Activated naive CD4-positive, alpha-beta T cell treated with anti-CD3 and anti-CD28 coated beads, Interleukin-2, amount 50 U/mL, for 72 hours (primary cell): ENCODE measurements at regions not wholly inside any gene's neighbourhood (a gene's known extent, or its start where the extent isn't known, plus 50 kb on each side); places are given as distances from the start of the nearest gene placed in this dataset.

Experiments
- ATAC-seq, 2 donors: fragments of 150-1000 bp; cut with Tn5 transposase; 2 replicates each; pipeline ENCODE4 v1.10.0; 2021; ENCODE audit warnings: mild to moderate bottlenecking in 2 of 2, moderate library complexity in 2 of 2
- DNase-seq, 2 donors: peaks; one replicate each; pipeline ENCODE4 v3.0.0; 2021 to 2022; ENCODE audit warnings: low spot score in 2 of 2
- H3K27ac Mint-ChIP-seq, 2 donors: one replicate each; pipeline ENCODE4 v1.8.0; 2022; ENCODE audit warnings: mild to moderate bottlenecking in 2 of 2, mixed read lengths in 2 of 2
- H3K36me3 Mint-ChIP-seq, 2 donors: one replicate each; pipeline ENCODE4 v1.8.0; 2022; ENCODE audit warnings: mixed read lengths in 2 of 2
- H3K9me3 Mint-ChIP-seq, 2 donors: one replicate each; pipeline ENCODE4 v1.8.0; 2022; ENCODE audit warnings: mixed read lengths in 2 of 2

DNA sequence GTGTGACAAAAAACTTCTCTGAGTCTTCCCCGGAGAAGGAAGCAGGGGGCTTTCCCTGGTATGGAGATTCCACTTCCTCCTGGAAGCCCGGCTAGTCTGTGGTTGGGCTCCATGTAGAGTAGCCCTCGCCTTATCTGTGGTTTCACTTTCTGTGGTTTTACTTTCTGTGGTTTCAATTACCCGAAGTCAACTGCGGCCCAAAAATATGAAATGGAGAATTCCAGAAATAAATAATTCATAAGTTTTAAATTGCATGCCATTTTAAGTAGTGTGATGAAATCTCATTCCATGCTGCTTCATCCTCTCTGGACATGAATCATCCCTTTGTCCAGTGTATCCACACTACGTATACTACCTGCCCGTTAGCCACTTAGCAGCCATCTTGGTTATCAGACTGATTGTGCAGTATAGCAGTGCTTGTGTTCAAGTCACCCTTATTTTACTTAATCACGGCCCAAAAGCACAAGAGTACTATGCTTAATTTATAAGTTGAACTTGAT lies 275.0 kb upstream of the SESN3 start:
- DNase-seq (no peak), ATAC-seq (no peak)
- peaks cover 0 to 9% of the 10 kb centered on the region in 2 donors for H3K9me3 Mint-ChIP-seq
- peaks cover 0 to 6% of the 10 kb centered on the region in 2 donors for H3K36me3 Mint-ChIP-seq
- no peak overlapping the region for H3K27ac Mint-ChIP-seq

DNA sequence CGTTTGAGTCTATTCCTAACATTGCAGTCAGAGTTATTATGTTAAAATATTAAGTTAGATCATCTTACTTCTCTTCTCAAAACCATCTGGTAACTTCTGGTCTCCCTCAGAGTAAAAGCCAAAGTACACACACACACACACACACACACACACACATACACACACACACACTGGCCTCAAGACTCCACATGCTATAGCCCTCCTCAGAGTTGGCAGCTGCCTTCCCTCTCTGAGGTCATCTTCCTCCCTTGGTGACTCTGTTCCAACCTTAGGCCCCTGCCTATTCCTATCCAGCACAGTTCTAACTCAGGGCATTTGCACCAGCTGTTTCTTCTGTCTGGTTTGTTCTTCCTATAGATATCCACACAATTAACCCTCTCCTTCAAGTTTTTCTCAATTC lies 272.0 kb upstream of the SESN3 start:
- no peak for DNase-seq
- no peak for ATAC-seq
- no peak overlapping the region for H3K27ac Mint-ChIP-seq
- peaks cover 0 to 6% of the 10 kb centered on the region in 2 donors for H3K36me3 Mint-ChIP-seq
- peaks cover 0 to 9% of the 10 kb centered on the region in 2 donors for H3K9me3 Mint-ChIP-seq

DNA sequence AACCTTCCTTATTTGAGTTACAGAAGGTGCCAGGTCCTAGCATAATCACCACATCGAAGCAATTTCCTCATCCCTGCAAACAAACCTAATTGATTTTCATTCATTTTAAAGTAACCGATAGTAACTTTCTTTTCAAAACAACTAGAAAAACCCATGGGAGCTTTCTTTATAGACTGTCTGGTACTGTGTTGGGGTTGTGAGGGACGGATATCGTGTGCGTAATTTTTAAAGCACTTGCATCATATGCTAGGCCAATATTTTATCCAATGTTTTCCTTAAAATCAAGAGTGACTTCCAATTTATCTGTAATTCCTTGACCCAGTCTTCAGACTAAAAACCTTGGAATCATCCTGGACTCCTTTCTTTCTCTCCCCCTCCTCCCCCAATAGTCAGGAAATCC lies 271.5 kb upstream of the SESN3 start:
- DNase-seq (no peak), ATAC-seq (no peak)
- H3K36me3 Mint-ChIP-seq: peaks cover 0 to 6% of the 10 kb centered on the region in 2 donors
- no peak overlapping the region for H3K27ac Mint-ChIP-seq
- peaks cover 0 to 9% of the 10 kb centered on the region in 2 donors for H3K9me3 Mint-ChIP-seq

DNA sequence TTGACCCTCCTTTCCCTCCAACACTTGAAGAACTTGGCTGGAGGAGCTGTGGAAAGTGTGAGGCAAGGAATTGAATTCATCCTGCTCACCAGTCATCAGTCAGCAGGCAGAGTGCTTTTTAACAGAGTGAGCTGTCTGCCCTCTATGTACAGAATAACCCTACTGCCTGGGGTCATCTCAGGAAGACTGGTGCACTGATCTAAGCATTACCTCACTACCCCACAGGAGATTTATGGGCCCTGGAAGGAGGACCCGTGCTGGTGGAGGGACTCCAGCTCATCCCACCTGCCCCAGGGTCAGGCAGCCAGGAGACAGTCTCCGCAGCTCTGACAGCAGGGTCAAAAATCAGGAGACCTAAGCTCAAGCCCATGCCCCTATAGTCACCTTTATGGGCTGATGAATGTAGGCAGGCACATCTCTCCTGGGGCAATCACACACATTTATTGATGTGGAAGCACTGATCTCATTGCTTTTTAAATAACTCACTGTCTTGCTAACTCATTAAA lies 270.8 kb upstream of the SESN3 start:
- ATAC-seq: no peak
- Mint-ChIP-seq H3K36me3 (peaks cover 0 to 6% of the 10 kb centered on the region in 2 donors), H3K27ac (no peak overlapping the region), H3K9me3 (peaks cover 0 to 7% of the 10 kb centered on the region in 2 donors)
- DNase-seq: no peak

DNA sequence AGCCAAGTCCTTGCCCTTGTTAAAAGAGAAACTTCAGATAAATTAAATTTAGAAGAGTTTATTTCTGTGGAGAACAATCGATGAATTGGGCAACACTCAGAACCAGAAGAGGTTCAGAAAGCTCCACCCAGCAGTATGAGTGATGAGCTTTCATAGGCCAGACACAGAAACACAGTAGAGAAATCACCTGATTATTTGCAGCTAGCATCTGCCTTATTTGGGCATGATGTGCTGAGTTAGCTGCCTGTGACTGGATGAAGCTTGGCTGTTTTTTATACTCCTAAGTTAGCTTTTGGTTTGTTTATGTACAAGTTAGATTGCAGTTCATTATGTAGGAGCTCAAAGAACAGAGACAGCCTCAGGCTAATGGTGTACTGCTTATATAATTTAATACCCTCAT lies 269.5 kb upstream of the SESN3 start:
- Mint-ChIP-seq H3K27ac (no peak overlapping the region), H3K36me3 (peaks cover 3 to 5% of the 10 kb centered on the region in 2 donors), H3K9me3 (peaks cover 0 to 9% of the 10 kb centered on the region in 2 donors)
- no peak for DNase-seq
- no peak for ATAC-seq

DNA sequence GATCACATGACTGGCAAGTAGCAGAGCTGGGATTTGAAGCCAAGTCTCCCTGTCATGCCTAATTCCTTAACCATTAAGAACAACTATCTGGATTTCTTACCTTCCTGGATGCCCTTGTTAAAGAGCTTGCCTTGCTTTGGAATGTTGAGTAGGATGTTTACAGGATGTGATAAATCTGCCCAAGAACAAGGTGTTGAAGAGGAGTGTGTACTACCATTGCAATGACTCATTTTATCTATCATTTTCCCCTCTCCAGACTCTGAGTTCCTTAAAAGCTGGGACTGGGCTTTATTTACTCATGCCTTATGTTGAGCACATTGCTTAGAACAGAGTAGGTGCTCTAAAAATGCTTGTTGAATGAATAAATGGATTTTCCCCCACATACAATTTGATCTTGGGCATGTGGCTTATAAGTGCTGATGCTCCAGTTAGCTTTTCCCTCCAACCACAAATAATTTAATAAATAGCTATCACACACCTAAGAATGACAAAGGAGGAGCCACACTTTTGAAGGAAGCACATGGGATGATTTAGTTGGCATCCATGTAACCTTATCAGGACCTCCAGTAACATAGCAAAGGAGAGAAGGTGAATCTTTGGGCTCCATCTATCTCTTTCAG lies 268.6 kb upstream of the SESN3 start:
- no peak for ATAC-seq
- H3K36me3 Mint-ChIP-seq: peaks cover 0 to 11% of the 10 kb centered on the region in 2 donors
- H3K27ac Mint-ChIP-seq: no peak overlapping the region
- peaks cover 0 to 9% of the 10 kb centered on the region in 2 donors for H3K9me3 Mint-ChIP-seq
- DNase-seq: no peak

DNA sequence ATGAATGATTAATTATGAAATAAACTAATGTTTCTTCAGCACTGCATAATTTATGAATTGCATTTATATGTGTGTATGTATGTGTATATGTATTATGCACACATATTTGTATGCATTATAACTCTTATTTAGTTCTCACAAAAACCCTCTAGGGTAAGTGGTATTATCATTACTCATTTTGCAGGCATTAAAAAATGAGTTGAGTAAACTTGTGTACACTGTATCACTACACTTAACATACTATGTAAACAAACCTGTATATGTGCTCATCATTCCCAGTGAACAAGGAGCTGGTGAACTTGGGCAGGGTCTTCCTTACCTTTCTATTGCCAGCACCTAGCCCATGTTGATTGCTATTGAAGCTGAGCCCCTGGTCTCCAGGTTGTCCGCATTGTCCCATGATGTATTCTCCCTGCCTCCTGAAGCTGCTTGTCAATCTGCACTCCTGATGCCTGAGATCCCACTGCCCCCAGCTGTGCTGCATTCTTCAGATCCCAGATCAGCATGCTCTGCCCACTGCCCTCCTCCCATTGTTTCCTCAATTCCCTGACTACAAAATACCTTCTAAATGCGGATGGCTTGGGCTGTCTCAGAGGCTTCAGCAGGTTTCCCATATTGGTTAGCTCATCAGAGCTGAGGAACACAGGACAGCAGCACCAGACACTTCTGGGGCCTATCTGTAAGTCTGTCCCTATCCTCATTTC lies 267.9 kb upstream of the SESN3 start:
- Mint-ChIP-seq H3K36me3 (peaks cover 0 to 11% of the 10 kb centered on the region in 2 donors), H3K27ac (no peak overlapping the region), H3K9me3 (peaks cover 0 to 5% of the 10 kb centered on the region in 2 donors)
- DNase-seq (no peak), ATAC-seq (no peak)

DNA sequence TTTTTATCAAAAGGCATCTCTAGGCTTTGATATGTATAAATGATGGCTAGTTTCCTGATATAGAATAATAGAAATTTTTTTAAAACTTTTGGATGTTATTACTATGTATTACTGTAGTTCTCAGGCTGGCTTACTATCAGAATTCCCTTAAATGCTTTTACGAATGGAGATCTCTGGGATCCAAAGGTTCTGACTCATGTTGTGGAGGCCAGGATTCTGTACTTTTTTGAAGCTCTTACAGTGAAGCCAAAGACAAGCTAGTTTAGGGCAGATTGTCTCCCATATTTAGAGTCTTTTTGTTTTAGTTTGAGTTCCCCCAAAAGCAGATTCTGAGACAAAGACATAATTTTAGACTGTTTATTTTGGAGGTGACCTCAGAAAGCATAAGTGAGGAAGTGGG lies 265.9 kb upstream of the SESN3 start:
- DNase-seq (no peak), ATAC-seq (no peak)
- Mint-ChIP-seq H3K36me3 (peaks cover 0 to 11% of the 10 kb centered on the region in 2 donors), H3K9me3 (peaks cover 0 to 10% of the 10 kb centered on the region in 2 donors), H3K27ac (no peak overlapping the region)

DNA sequence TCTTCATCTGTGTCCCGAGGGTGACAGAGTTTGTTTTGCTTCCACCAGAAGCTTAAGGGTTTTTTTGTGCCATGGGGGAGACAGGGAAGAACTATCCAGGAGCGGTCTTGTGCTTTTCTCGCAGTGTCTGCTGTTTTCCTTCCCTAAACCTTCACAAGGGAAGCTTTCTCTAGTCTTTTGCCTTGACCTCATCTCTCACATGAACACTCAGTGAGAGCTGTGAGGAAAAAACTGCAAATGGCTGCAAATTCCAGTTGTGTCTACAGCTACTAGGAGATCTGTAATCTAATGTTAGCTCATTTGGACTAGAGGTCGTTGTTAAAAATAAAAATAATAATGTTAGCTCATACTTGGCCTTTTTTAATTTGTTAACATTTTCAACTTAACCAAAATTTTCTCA lies 264.7 kb upstream of the SESN3 start:
- no peak for ATAC-seq
- peaks cover 0 to 11% of the 10 kb centered on the region in 2 donors for H3K36me3 Mint-ChIP-seq
- H3K9me3 Mint-ChIP-seq: peaks cover 0 to 22% of the 10 kb centered on the region in 2 donors
- peak overlapping the region in 1 of 2 donors; percentile 43 for H3K27ac Mint-ChIP-seq
- no peak for DNase-seq

DNA sequence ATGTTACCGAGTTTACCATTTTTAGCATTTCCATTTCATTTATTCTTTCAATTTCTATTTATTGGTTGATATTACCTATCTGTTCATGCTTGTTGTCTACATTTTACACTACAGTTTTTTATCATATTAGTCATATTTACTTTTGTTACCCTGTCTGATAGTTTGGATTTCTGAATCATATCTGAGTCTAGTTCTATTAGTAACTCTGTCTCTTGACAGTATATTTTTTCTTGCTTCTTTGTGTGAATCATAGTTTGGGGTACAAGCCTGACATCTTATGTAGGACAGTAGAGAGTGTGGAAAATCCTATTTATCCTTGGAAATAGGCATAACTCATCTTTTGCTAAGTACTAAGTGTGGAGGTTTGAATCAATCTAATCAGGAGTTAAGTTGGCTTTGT lies 263.9 kb upstream of the SESN3 start:
- DNase-seq (no peak), ATAC-seq (no peak)
- no peak overlapping the region for H3K27ac Mint-ChIP-seq
- peaks cover 0 to 30% of the 10 kb centered on the region in 2 donors for H3K9me3 Mint-ChIP-seq
- peaks cover 0 to 11% of the 10 kb centered on the region in 2 donors for H3K36me3 Mint-ChIP-seq

DNA sequence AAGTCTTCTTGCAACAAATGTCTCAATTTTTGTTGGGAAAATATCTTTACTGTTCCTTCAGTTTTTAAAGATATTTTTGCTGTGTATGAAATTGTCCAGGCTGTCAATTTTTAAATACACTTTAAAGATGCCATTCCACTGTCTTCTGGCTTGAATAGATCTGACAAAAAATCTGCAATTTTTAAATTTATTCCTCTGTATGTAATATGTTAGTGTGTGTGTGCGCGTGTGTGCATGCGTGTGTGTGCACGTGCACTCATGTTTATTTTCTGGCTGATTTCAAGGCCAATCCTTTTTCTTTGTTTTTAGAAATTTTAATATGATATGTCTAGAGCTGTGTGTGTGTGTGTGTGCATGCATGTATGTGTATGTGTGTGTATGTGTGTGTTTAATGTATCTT lies 263.2 kb upstream of the SESN3 start:
- ATAC-seq (no peak), DNase-seq (no peak)
- Mint-ChIP-seq H3K36me3 (peaks cover 0 to 11% of the 10 kb centered on the region in 2 donors), H3K27ac (no peak overlapping the region), H3K9me3 (peaks cover 0 to 30% of the 10 kb centered on the region in 2 donors)

DNA sequence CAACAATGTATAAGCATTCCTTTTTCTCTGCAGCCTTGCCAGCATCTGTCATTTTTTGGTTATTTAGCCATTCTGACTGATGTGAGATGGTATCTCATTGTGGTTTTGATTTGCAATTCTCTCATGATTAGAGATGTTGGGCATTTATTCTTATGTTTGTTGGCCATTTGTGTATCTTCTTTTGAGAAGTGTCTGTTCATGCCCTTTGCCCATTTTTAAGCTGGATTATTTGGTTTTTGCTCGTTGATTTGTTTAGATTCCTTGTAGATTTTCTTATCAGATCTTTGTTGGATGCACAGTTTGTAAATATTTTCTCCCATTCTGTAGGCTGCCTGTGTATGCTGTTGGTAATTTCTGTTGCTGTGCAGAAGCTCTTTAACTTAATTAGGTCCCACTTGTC lies 259.6 kb upstream of the SESN3 start:
- Mint-ChIP-seq H3K9me3 (peaks cover 0 to 29% of the 10 kb centered on the region in 2 donors), H3K36me3 (peaks cover 0 to 9% of the 10 kb centered on the region in 2 donors), H3K27ac (no peak overlapping the region)
- no peak for DNase-seq
- no peak for ATAC-seq

DNA sequence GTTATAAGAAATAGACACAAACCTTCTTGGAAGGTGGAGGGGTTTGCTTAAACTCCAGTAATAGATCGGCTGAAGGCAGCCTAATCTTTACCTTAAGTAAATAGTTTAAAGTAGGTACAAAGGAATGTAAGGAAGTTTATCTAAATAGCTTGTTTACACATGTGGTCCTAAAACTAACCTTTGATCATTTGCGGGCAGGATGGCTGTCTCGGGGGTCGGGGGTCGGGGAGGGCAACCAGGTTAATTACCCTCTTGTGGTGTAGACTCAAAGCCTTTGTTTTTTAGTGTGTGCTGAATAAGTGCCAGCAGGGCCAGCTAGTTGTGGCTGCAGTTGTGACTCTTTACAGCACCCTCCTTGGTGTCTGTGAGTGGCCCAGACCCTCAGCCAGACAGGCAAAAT lies 256.9 kb upstream of the SESN3 start:
- no peaks in the 10 kb centered on the region for H3K36me3 Mint-ChIP-seq
- peaks cover 0 to 29% of the 10 kb centered on the region in 2 donors for H3K9me3 Mint-ChIP-seq
- ATAC-seq: no peak
- H3K27ac Mint-ChIP-seq: no peak overlapping the region
- no peak for DNase-seq

DNA sequence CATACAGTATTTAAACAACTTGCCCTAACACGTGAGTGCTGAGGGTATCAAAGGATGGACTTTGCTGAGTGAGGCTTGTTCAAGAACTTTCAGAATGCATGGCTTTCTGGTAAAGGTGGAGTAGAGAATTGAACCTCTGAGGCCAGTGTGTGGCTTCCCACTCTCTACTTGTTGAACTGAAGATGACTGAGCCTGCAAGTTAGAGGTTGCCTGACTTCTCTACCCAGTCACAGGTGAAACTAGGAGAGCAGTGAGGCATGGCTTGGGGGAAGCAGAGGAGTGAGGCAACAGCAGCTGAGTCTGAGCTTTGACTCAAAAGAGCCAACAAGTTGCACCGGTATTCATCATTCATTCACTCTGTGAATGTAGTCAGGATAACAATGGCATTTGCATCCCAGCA lies 256.4 kb upstream of the SESN3 start:
- Mint-ChIP-seq H3K9me3 (peaks cover 0 to 25% of the 10 kb centered on the region in 2 donors), H3K27ac (no peak overlapping the region), H3K36me3 (no peaks in the 10 kb centered on the region)
- ATAC-seq (peak; percentile 80 to 100), DNase-seq (peak in 1 of 2 donors; percentile 11)

DNA sequence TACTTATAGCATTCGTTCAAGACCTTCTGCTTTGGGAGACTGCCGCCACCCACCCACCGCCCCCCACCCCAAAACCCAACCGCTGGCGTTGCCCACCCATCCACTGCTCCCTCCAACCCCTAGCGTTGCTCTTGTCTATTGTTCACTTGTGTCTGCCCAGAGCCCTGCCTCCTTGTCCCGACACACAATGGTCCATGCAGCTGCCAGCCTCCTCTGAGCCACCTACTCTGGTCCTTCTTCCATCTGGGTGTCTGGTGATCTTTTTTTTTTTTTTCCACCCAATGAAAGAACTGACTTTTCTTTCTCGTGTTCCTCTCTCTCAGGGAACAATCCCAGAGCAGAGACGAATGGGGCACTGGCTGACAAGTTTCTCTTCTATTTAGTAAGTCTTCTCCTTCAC lies 256.0 kb upstream of the SESN3 start:
- ATAC-seq: no peak
- Mint-ChIP-seq H3K27ac (no peak overlapping the region), H3K9me3 (peaks cover 0 to 24% of the 10 kb centered on the region in 2 donors), H3K36me3 (no peaks in the 10 kb centered on the region)
- DNase-seq: no peak

DNA sequence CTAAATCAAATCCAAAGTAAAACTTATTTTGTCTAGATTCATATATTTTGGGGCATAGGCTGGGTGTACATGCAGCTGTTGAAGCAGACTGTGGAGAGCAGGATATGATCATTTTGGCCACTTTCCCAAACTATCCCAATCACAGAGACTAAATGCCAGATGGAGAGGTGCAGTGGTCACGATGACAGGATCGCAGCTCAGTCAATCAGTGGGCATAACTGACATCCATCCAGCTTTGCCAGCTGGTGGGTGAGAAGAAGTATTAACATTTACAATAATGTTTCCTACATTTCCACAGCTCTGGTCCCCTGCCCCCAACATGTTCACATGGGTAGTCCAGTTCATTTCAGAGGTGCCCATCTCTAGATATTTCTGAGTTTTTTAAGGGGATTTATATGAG lies 255.5 kb upstream of the SESN3 start:
- ATAC-seq (no peak), DNase-seq (no peak)
- Mint-ChIP-seq H3K27ac (no peak overlapping the region), H3K36me3 (no peaks in the 10 kb centered on the region), H3K9me3 (peaks cover 0 to 19% of the 10 kb centered on the region in 2 donors)

DNA sequence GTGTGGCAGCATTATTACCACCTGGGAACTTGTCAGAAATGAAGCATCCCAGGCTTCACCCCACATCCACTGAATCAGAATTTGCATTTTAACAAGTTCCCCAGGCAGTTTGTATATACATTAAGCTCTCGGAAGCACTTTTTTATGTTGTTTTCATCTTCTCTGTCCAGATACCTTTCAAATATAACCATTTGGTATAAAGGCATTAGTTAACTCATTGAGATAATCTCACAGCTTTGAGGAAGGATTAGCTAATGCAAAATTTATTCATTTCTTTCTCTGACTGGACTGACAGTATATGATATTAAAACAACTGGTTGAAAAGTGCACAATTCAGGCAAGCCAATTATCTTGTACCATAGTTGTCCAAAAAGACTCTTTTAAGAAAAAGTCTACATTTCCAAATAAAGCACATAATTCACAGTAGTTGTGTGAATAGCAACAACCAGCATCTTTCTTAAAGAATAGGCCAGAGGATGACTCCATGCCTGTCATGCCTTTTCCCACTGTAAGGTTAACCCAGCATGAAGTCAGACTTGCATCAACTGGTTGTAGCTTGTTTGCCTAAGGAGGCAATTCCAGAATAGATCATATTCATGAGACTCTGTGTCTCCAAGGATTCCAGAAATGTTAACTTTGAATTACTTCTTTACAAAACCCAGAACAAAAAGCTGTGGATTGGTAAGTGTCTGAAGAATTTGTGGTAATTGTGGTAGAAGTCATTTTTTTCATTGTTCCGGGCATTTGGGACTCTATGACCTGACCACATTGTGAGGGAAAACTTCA lies 254.3 kb upstream of the SESN3 start:
- Mint-ChIP-seq H3K27ac (no peak overlapping the region), H3K9me3 (peaks cover 0 to 8% of the 10 kb centered on the region in 2 donors), H3K36me3 (no peaks in the 10 kb centered on the region)
- no peak for ATAC-seq
- DNase-seq: no peak
